SK-N-SH (cell line): ENCODE measurements at regions not wholly inside any gene's neighbourhood (a gene's known extent, or its start where the extent isn't known, plus 50 kb on each side); places are given as distances from the start of the nearest gene placed in this dataset.

Source experiments
- EP300 ChIP-seq, 2 experiments: IDR thresholded peaks; 2 replicates each; pipeline versions ENCODE4 v1.4.0 to v1.6.1; 2012; ENCODE audit warnings: borderline replicate concordance in 1 of 2, low read depth in 1 of 2, low read length in 1 of 2
- TF ChIP-seq, protein P1 (sequence below): fragments of 200-600 bp; sonication (generic); IDR thresholded peaks from 2 replicates; pipeline ENCODE4 v1.6.1; 2017; ENCODE audit warnings: antibody characterized with exemption, mild to moderate bottlenecking, moderate library complexity
- TF ChIP-seq, protein P2 (sequence below): fragments of 150-350 bp; IDR thresholded peaks from 2 replicates; pipeline ENCODE4 v1.6.1; 2017; ENCODE audit warnings: antibody characterized with exemption, low read length, low read depth, borderline replicate concordance

DNA sequence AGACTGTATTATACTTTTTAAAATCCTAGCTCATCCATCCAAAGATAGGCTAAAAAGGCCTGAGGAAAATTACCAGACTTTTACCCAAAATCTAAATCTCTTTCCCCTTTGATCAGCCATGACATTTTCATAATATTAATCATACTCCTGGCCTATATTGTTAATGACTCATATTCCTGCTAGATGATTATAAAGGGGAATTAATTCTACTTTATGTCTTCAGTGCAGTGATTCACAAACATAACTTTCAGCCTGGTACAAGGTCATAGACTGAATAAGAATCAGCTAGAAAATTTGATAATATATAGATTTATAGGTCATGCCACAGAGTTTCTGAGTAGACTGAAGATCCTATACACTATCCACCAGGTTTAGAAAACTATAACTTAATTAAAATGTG lies 1905.4 kb downstream of the C4orf33 start:
- TF ChIP-seq, protein P1, sequence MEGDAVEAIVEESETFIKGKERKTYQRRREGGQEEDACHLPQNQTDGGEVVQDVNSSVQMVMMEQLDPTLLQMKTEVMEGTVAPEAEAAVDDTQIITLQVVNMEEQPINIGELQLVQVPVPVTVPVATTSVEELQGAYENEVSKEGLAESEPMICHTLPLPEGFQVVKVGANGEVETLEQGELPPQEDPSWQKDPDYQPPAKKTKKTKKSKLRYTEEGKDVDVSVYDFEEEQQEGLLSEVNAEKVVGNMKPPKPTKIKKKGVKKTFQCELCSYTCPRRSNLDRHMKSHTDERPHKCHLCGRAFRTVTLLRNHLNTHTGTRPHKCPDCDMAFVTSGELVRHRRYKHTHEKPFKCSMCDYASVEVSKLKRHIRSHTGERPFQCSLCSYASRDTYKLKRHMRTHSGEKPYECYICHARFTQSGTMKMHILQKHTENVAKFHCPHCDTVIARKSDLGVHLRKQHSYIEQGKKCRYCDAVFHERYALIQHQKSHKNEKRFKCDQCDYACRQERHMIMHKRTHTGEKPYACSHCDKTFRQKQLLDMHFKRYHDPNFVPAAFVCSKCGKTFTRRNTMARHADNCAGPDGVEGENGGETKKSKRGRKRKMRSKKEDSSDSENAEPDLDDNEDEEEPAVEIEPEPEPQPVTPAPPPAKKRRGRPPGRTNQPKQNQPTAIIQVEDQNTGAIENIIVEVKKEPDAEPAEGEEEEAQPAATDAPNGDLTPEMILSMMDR = no peak
- TF ChIP-seq, protein P2, sequence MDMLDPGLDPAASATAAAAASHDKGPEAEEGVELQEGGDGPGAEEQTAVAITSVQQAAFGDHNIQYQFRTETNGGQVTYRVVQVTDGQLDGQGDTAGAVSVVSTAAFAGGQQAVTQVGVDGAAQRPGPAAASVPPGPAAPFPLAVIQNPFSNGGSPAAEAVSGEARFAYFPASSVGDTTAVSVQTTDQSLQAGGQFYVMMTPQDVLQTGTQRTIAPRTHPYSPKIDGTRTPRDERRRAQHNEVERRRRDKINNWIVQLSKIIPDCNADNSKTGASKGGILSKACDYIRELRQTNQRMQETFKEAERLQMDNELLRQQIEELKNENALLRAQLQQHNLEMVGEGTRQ = no peak
- TF ChIP-seq EP300 (IDR thresholded peaks at IDR 0.05; ENCODE audit: borderline replicate concordance in 1 of 2, low read depth in 1 of 2, low read length in 1 of 2) = no peak
